Body of pancreas (tissue), 4 donors: ENCODE measurements at regions not wholly inside any gene's neighbourhood (a gene's known extent, or its start where the extent isn't known, plus 50 kb on each side); places are given as distances from the start of the nearest gene placed in this dataset.

Experiments
- CTCF ChIP-seq, 7 experiments: fragments of 450-650 bp in 4 of 7; fragments of 200-600 bp in 3 of 7; sonication (generic) in 3 of 7; IDR thresholded peaks; one replicate each; pipeline ENCODE4 v1.5.1; 2016 to 2019; ENCODE audit warnings: antibody characterized with exemption in 7 of 7
- POLR2A ChIP-seq, 3 donors: fragments of 450-650 bp; IDR thresholded peaks; one replicate each; pipeline ENCODE4 v1.6.1; 2016; ENCODE audit warnings: antibody characterized with exemption in 3 of 3, mild to moderate bottlenecking in 2 of 3

GRCh38 chr1:38292969-38293368 lies 246.4 kb upstream of the POU3F1 start:
- no peak for TF ChIP-seq CTCF (IDR thresholded peaks at IDR 0.05)
- TF ChIP-seq POLR2A (IDR thresholded peaks at IDR 0.05) = no peak
